ENCODE measurements at regions not wholly inside any gene's neighbourhood (a gene's known extent, or its start where the extent isn't known, plus 50 kb on each side); places are given as distances from the start of the nearest gene placed in this dataset.

- H3K36me3 ChIP-seq (ENCODE audit: insufficient read depth, low read length): no peaks in the 10 kb centered on the region
- no peaks in the 10 kb centered on the region for H4K20me1 ChIP-seq (ENCODE audit: insufficient read depth)
- H3K79me2 ChIP-seq (replicated peaks; ENCODE audit: insufficient read depth, low read length): no peaks in the 10 kb centered on the region
- TF ChIP-seq MXI1 (conservative IDR thresholded peaks at IDR 0.05; ENCODE audit: poor library complexity, severe bottlenecking): no peak
- TF ChIP-seq EP300 (conservative IDR thresholded peaks at IDR 0.05; ENCODE audit: poor library complexity, severe bottlenecking): no peak
- TF ChIP-seq SMC3 (conservative IDR thresholded peaks at IDR 0.05; ENCODE audit: poor library complexity): no peak
- no peak for TF ChIP-seq TAF1 (IDR thresholded peaks at IDR 0.05; ENCODE audit: low read depth)
- TF ChIP-seq RAD21 (conservative IDR thresholded peaks at IDR 0.05): no peak
- TF ChIP-seq POLR2AphosphoS5 (IDR thresholded peaks at IDR 0.05): no peak
- TF ChIP-seq REST (IDR thresholded peaks at IDR 0.05; ENCODE audit: borderline replicate concordance): no peak
- no peak for TF ChIP-seq EZH2 (IDR thresholded peaks at IDR 0.05; ENCODE audit: borderline replicate concordance, insufficient read depth, low read length, poor library complexity, severe bottlenecking)
- TF ChIP-seq CTCF (IDR thresholded peaks at IDR 0.05; ENCODE audit: poor library complexity, severe bottlenecking): no peak
- H3K27me3 ChIP-seq (ENCODE audit: insufficient read depth, low read depth, low read length): no peaks in the 10 kb centered on the region
- no peak overlapping the region for H3K9ac ChIP-seq (ENCODE audit: low read length)
- no peaks in the 10 kb centered on the region for H3F3A ChIP-seq (ENCODE audit: insufficient read depth, low read length, poor library complexity, severe bottlenecking)
- H3K27ac ChIP-seq (ENCODE audit: low read length): no peak overlapping the region
- H3K4me2 ChIP-seq (ENCODE audit: low read length): no peak overlapping the region
- H2AFZ ChIP-seq (ENCODE audit: low read depth, low read length): no peak overlapping the region
- H3K9me3 ChIP-seq (ENCODE audit: low read length): no peaks in the 10 kb centered on the region
- peak overlapping the region; percentile 3 for H3K4me3 ChIP-seq (ENCODE audit: low read length)
- no peaks in the 10 kb centered on the region for H3K9me2 ChIP-seq (ENCODE audit: insufficient read depth, low read length)
Observed at GRCh38 chr1:112093372-112093694, 103.9 kb upstream of the KCND3 start.

GRCh38 chr1:112099979-112100378 is 110.5 kb upstream of the KCND3 start:
- H3K27ac ChIP-seq (ENCODE audit: low read length): no peak overlapping the region
- H3K4me2 ChIP-seq (ENCODE audit: low read length): no peak overlapping the region
- no peak overlapping the region for H3K9ac ChIP-seq (ENCODE audit: low read length)
- H2AFZ ChIP-seq (ENCODE audit: low read depth, low read length): no peak overlapping the region
- no peaks in the 10 kb centered on the region for H3K27me3 ChIP-seq (ENCODE audit: insufficient read depth, low read depth, low read length)
- H3K9me3 ChIP-seq (ENCODE audit: low read length): no peaks in the 10 kb centered on the region
- no peaks in the 10 kb centered on the region for H3K9me2 ChIP-seq (ENCODE audit: insufficient read depth, low read length)
- no peaks in the 10 kb centered on the region for H4K20me1 ChIP-seq (ENCODE audit: insufficient read depth)
- H3F3A ChIP-seq (ENCODE audit: insufficient read depth, low read length, poor library complexity, severe bottlenecking): no peaks in the 10 kb centered on the region
- H3K79me2 ChIP-seq (replicated peaks; ENCODE audit: insufficient read depth, low read length): no peaks in the 10 kb centered on the region
- TF ChIP-seq RAD21 (conservative IDR thresholded peaks at IDR 0.05) (no peak), TAF1 (IDR thresholded peaks at IDR 0.05; ENCODE audit: low read depth) (no peak), SMC3 (conservative IDR thresholded peaks at IDR 0.05; ENCODE audit: poor library complexity) (no peak), MXI1 (conservative IDR thresholded peaks at IDR 0.05; ENCODE audit: poor library complexity, severe bottlenecking) (no peak), POLR2AphosphoS5 (IDR thresholded peaks at IDR 0.05) (no peak), EP300 (conservative IDR thresholded peaks at IDR 0.05; ENCODE audit: poor library complexity, severe bottlenecking) (no peak), REST (IDR thresholded peaks at IDR 0.05; ENCODE audit: borderline replicate concordance) (no peak), CTCF (IDR thresholded peaks at IDR 0.05; ENCODE audit: poor library complexity, severe bottlenecking) (no peak), EZH2 (IDR thresholded peaks at IDR 0.05; ENCODE audit: borderline replicate concordance, insufficient read depth, low read length, poor library complexity, severe bottlenecking) (no peak)
- no peaks in the 10 kb centered on the region for H3K36me3 ChIP-seq (ENCODE audit: insufficient read depth, low read length)
- H3K4me3 ChIP-seq (ENCODE audit: low read length): no peak overlapping the region
